ENCODE measurements at regions not wholly inside any gene's neighbourhood (a gene's known extent, or its start where the extent isn't known, plus 50 kb on each side); places are given as distances from the start of the nearest gene placed in this dataset.

DNA sequence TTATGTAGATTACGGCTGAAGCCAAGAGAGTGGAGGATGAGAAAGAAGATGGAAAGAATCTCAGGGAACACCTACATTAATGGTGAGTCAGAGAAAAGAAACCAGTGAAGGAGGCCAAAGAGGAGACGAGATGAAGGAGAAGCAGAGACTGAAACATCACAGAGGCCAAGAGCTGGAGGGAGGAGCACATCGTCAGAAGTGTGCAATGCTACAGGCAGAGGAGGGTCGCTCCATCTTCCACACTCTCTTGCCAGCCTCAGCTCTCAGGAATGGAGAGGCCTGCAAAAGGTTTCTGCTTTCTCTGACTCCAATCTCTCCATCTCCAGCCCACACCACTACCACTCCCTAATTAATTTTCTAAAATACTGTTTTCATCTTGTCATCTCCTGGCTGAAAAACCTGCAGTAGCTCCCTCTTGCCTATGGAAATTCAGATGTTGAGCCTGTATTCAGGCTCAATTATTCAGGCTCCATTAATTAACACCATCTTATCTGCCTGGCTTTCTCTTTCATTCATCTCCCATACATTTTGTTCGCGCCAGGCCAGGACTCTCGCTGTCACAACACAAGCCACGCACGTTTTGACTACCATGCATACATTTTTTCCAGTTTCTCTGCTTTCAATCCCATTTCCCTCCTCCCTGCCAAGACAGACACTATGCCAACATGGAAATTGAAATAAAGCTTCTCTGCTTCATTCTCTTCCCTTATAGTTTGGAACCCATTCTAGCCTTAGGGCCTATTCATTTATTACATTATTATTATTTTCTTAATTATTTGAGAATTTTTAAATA lies 165.8 kb downstream of the INHBA start:
- no peak for TF ChIP-seq POLR2AphosphoS5 (IDR thresholded peaks at IDR 0.05)
- TF ChIP-seq CTCF (IDR thresholded peaks at IDR 0.05 in 8 of 11, conservative IDR thresholded peaks at IDR 0.05 in 3 of 11): no peak
